PFSK-1 (cell line): ENCODE measurements at regions not wholly inside any gene's neighbourhood (a gene's known extent, or its start where the extent isn't known, plus 50 kb on each side); places are given as distances from the start of the nearest gene placed in this dataset.

ENCODE experiments used
- FOXP2 ChIP-seq: optimal IDR thresholded peaks from 2 replicates; pipeline ENCODE3; 2011; ENCODE audit warnings: borderline replicate concordance, control low read depth, inconsistent platforms; ENCODE audit not compliant: insufficient read depth; ENCODE audit errors: extremely low read length, extremely low read depth
- POLR2AphosphoS5 ChIP-seq: IDR thresholded peaks from 2 replicates; pipeline ENCODE4 v1.6.1; 2012; ENCODE audit warnings: low read depth, mild to moderate bottlenecking, control low read depth, low read length, moderate library complexity
- REST ChIP-seq, 2 experiments: IDR thresholded peaks; 2 replicates each; pipeline versions ENCODE4 v1.6.1 to v1.8.0; 2011 to 2012; ENCODE audit warnings: low read depth in 2 of 2, low read length in 2 of 2, control low read depth in 1 of 2, inconsistent platforms in 1 of 2, mild to moderate bottlenecking in 1 of 2, moderate library complexity in 1 of 2; ENCODE audit not compliant: insufficient read depth in 1 of 2
- SIN3A ChIP-seq: IDR thresholded peaks from 2 replicates; pipeline ENCODE4 v1.6.1; 2012; ENCODE audit warnings: mild to moderate bottlenecking, low read length, moderate library complexity, borderline replicate concordance; ENCODE audit not compliant: insufficient read depth
- TAF1 ChIP-seq: IDR thresholded peaks from 2 replicates; pipeline ENCODE4 v1.6.1; 2012; ENCODE audit warnings: low read length, control low read depth, borderline replicate concordance; ENCODE audit not compliant: insufficient read depth

- no peak for TF ChIP-seq FOXP2
- no peak for TF ChIP-seq TAF1
- no peak for TF ChIP-seq REST (IDR thresholded peaks at IDR 0.05; ENCODE audit: insufficient read depth in 1 of 2, low read depth in 2 of 2, low read length in 2 of 2)
- TF ChIP-seq POLR2AphosphoS5, result no peak
- no peak for TF ChIP-seq SIN3A
Observed at GRCh38 chr3:176896165-176896564, 301.1 kb downstream of the TBL1XR1 start.

- TF ChIP-seq FOXP2 (no peak), POLR2AphosphoS5 (no peak), SIN3A (no peak), TAF1 (no peak), REST (IDR thresholded peaks at IDR 0.05; ENCODE audit: insufficient read depth in 1 of 2, low read depth in 2 of 2, low read length in 2 of 2) (no peak)
Observed at GRCh38 chr3:176879710-176880109, 317.6 kb downstream of the TBL1XR1 start.

GRCh38 chr3:176873261-176873660 lies 324.0 kb downstream of the TBL1XR1 start:
- TF ChIP-seq FOXP2 (no peak), REST (IDR thresholded peaks at IDR 0.05; ENCODE audit: insufficient read depth in 1 of 2, low read depth in 2 of 2, low read length in 2 of 2) (no peak), SIN3A (no peak), TAF1 (no peak)

- no peak for TF ChIP-seq SIN3A
- TF ChIP-seq FOXP2, result no peak
- TF ChIP-seq REST (IDR thresholded peaks at IDR 0.05; ENCODE audit: insufficient read depth in 1 of 2, low read depth in 2 of 2, low read length in 2 of 2), result no peak
- TF ChIP-seq POLR2AphosphoS5, result no peak
- no peak for TF ChIP-seq TAF1
Observed at GRCh38 chr3:176872771-176873209, 324.5 kb downstream of the TBL1XR1 start.

GRCh38 chr3:176870451-176870850 lies 326.8 kb downstream of the TBL1XR1 start:
- TF ChIP-seq TAF1 (no peak), POLR2AphosphoS5 (no peak), REST (IDR thresholded peaks at IDR 0.05; ENCODE audit: insufficient read depth in 1 of 2, low read depth in 2 of 2, low read length in 2 of 2) (no peak), SIN3A (no peak), FOXP2 (no peak)
